ENCODE measurements at regions not wholly inside any gene's neighbourhood (a gene's known extent, or its start where the extent isn't known, plus 50 kb on each side); places are given as distances from the start of the nearest gene placed in this dataset.

GRCh38 chr10:123517426-123517825 is 148.7 kb upstream of the GPR26 start:
- Mint-ChIP-seq H3K27ac (no peak overlapping the region), H3K9me3 (peaks cover 3% of the 10 kb centered on the region), H3K27me3 (ENCODE audit: insufficient read depth, low read depth) (peaks cover 10% of the 10 kb centered on the region), H3K36me3 (peaks cover 2% of the 10 kb centered on the region), H3K4me3 (no peak overlapping the region), H3K4me1 (peaks cover 44% of the 10 kb centered on the region)
- Histone ChIP-seq H3K36me3 (no peaks in the 10 kb centered on the region), H3K9me3 (ENCODE audit: low read depth) (no peaks in the 10 kb centered on the region), H4K20me1 (ENCODE audit: low read depth) (no peaks in the 10 kb centered on the region), H3K4me1 (peaks cover 20% of the 10 kb centered on the region), H3K27ac (no peak overlapping the region), H3F3A (ENCODE audit: low read depth) (peaks cover 11% of the 10 kb centered on the region), H3K4me2 (no peak overlapping the region), H3K4me3 (no peak overlapping the region), H3K27me3 (no peaks in the 10 kb centered on the region), H2AFZ (replicated peaks) (no peak overlapping the region), H3K79me2 (ENCODE audit: low read depth) (no peaks in the 10 kb centered on the region), H3K9ac (no peak overlapping the region)
- DNase-seq (ENCODE audit: low spot score), result no peak
- TF ChIP-seq EZH2 (IDR thresholded peaks at IDR 0.05) (no peak), CTCF (IDR thresholded peaks at IDR 0.05) (no peak), EZH2phosphoT487 (IDR thresholded peaks at IDR 0.05) (no peak)

- Histone ChIP-seq H3K4me2 (no peak overlapping the region), H3K79me2 (ENCODE audit: low read depth) (no peaks in the 10 kb centered on the region), H3K27ac (no peak overlapping the region), H3K9me3 (ENCODE audit: low read depth) (no peaks in the 10 kb centered on the region), H3K36me3 (no peaks in the 10 kb centered on the region), H3K4me3 (no peak overlapping the region), H3K9ac (no peak overlapping the region), H3F3A (ENCODE audit: low read depth) (peaks cover 11% of the 10 kb centered on the region), H3K27me3 (no peaks in the 10 kb centered on the region), H4K20me1 (ENCODE audit: low read depth) (no peaks in the 10 kb centered on the region), H3K4me1 (peaks cover 20% of the 10 kb centered on the region), H2AFZ (replicated peaks) (no peak overlapping the region)
- H3K36me3 Mint-ChIP-seq, result peaks cover 2% of the 10 kb centered on the region
- H3K9me3 Mint-ChIP-seq, result peaks cover 3% of the 10 kb centered on the region
- TF ChIP-seq EZH2phosphoT487 (IDR thresholded peaks at IDR 0.05) (no peak), EZH2 (IDR thresholded peaks at IDR 0.05) (no peak), CTCF (IDR thresholded peaks at IDR 0.05) (no peak)
- H3K4me1 Mint-ChIP-seq, result peaks cover 44% of the 10 kb centered on the region
- H3K4me3 Mint-ChIP-seq, result no peak overlapping the region
- no peak for DNase-seq (ENCODE audit: low spot score)
- peaks cover 8% of the 10 kb centered on the region for H3K27me3 Mint-ChIP-seq (ENCODE audit: insufficient read depth, low read depth)
- no peak overlapping the region for H3K27ac Mint-ChIP-seq
Measured at GRCh38 chr10:123517901-123518300, 148.3 kb upstream of the GPR26 start.

GRCh38 chr10:123518765-123519164 is 147.4 kb upstream of the GPR26 start:
- Histone ChIP-seq H3K27me3 (no peaks in the 10 kb centered on the region), H3K4me3 (no peak overlapping the region), H2AFZ (replicated peaks) (no peak overlapping the region), H4K20me1 (ENCODE audit: low read depth) (no peaks in the 10 kb centered on the region), H3K9ac (no peak overlapping the region), H3K79me2 (ENCODE audit: low read depth) (no peaks in the 10 kb centered on the region), H3K27ac (no peak overlapping the region), H3K4me1 (peaks cover 11% of the 10 kb centered on the region), H3K36me3 (no peaks in the 10 kb centered on the region), H3K4me2 (no peak overlapping the region), H3K9me3 (ENCODE audit: low read depth) (no peaks in the 10 kb centered on the region), H3F3A (ENCODE audit: low read depth) (peaks cover 3% of the 10 kb centered on the region)
- Mint-ChIP-seq H3K27ac (no peak overlapping the region), H3K9me3 (peaks cover 3% of the 10 kb centered on the region), H3K36me3 (peaks cover 2% of the 10 kb centered on the region), H3K4me1 (peaks cover 36% of the 10 kb centered on the region), H3K4me3 (no peak overlapping the region), H3K27me3 (ENCODE audit: insufficient read depth, low read depth) (peaks cover 8% of the 10 kb centered on the region)
- TF ChIP-seq EZH2 (IDR thresholded peaks at IDR 0.05), result no peak
- no peak for TF ChIP-seq EZH2phosphoT487 (IDR thresholded peaks at IDR 0.05)
- no peak for TF ChIP-seq CTCF (IDR thresholded peaks at IDR 0.05)
- no peak for DNase-seq (ENCODE audit: low spot score)

Measured in neural progenitor cell (in vitro differentiated cells).